Stimulated activated CD8-positive, alpha-beta memory T cell treated with anti-CD3 and anti-CD28 coated beads, Interleukin-7, amount 100 ng/mL, for 1 hour (primary cell): ENCODE measurements at regions not wholly inside any gene's neighbourhood (a gene's known extent, or its start where the extent isn't known, plus 50 kb on each side); places are given as distances from the start of the nearest gene placed in this dataset.
"Not testable (repeated sequence)": the region's sequence is repeated elsewhere in the genome, so short reads cannot be mapped to it uniquely, and the experiment has no call there.

Experiments used
- DNase-seq, 2 donors: peaks; one replicate each; pipeline ENCODE4 v3.0.0-alpha.2; 2020; ENCODE audit warnings: low read depth in 2 of 2

GRCh38 chr1:29953961-29954360 is 717.6 kb downstream of the PTPRU start:
- no peak for DNase-seq

DNA sequence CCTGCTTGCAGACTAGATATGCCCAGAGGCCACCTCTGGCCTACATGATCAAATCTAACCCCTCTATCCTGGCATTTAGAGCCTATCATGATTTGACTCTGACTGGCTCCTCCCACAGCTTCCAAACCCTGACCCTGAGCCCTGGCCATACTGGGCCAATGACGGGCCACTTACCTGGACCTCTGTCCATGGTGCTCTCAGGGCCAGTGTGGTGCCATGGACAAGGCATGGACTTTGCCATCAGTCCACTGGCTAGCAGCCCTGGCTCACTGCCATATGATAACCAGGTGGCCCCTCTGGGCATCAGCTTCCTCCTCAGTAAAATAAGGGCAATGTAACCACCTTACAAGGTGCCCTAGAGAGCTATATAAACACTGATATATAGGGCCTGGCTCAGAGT is 713.4 kb downstream of the PTPRU start:
- no peak for DNase-seq

GRCh38 chr1:29948581-29948980 is 712.3 kb downstream of the PTPRU start:
- no peak for DNase-seq

- no peak for DNase-seq
Observed at GRCh38 chr1:29946057-29946456, 709.7 kb downstream of the PTPRU start.

GRCh38 chr1:29945426-29945825 is 709.1 kb downstream of the PTPRU start:
- DNase-seq = no peak

DNA sequence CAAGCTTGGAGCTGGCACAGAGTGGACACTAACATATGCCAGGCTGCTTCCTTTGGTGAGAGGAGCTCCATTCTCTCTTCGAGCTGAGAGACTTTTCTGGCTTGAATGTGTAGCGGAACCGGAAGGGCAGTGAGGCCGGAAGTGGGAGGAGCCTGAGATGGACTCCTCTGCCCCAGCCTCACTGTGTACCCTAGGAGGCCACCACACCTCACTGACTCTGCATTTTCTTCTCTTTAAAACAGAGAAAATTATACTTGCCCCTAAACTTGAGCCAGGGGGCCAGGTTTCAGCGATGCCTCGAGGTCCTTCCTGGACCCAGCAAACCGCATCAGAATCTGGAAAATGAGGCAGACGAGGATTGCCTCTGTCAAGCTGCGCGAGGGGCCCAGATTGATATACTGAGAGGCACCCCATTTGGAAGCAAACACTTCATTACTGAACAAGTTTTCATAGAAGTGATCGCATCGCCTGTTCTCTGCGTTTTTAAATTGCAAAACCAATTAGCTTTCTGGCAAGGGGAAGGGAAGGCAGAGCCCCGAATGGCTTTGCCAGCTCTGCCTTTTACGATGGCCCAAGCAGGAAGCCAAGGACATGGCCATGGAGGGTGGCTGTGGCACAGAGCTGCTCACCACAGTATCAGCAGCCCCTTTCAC is 708.1 kb downstream of the PTPRU start:
- no peak for DNase-seq

GRCh38 chr1:29943034-29943433 is 706.7 kb downstream of the PTPRU start:
- DNase-seq = no peak

- no peak for DNase-seq
Observed at GRCh38 chr1:29939079-29939478, 702.8 kb downstream of the PTPRU start.

DNA sequence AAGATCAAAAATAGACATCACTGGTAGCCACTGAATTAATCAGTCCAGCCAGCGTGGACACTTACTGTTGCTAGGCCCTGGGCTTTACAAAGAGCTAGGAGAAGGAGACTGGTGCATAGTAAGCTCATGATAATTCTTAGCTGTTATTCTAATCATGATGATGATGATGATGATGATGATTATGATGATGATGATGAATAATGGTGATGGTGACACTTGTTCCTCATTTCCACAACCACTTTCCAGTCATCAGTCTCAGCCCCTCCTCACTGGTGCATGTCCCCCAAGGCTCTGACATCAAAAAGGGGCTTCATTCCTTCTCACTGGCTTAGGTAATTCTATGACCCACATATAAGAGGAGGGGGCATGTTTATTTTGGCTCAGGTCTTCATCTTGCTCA is 701.0 kb downstream of the PTPRU start:
- no peak for DNase-seq

- DNase-seq = no peak
Observed at GRCh38 chr1:29936031-29936544, 699.8 kb downstream of the PTPRU start.

DNA sequence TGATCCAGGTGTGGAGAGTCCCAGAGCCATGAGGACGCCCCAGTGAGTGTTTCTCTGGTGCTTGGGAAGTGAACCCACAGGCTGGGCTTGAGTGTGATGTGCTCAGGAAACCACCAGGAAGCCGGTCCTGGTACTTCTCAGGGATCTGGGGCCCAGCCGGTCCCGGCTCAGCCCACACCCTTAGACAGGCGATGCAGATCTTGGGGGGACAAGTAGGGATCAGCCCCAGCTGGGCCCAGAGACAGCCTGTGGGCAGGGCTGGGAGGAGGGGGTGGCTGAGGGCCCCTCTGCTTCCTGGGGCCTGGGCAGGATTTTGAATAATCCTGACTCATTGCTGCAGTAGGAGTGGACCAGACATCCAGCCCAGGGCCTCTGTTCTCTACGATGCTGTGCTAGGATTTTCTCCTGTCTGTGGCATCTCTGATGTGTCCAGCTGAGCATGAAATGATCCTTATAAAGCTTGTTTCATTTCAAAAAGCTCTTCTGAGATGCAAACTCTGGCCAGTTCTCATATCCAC is 698.0 kb downstream of the PTPRU start:
- no peak for DNase-seq

DNA sequence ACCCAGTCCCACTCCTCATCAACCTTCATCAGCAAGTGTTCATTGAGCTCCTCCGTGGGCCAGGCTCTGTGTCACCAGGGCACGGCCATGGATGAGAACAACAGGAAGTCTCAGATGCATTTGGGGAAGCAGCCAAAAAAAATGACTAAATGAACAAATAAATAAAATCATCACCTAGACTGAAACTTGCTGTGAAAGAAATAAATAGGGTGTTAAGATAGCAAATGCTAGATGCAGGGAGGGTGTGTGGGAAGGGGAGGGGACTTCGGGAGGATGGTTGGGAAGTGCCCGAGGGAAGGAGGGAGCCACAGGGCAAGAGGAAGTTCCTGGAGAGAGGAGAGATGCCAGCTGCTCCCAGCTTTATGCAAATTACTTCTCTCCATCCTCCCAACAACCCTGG is 696.7 kb downstream of the PTPRU start:
- DNase-seq = no peak

- DNase-seq = no peak
Observed at GRCh38 chr1:29932626-29933025, 696.3 kb downstream of the PTPRU start.

DNA sequence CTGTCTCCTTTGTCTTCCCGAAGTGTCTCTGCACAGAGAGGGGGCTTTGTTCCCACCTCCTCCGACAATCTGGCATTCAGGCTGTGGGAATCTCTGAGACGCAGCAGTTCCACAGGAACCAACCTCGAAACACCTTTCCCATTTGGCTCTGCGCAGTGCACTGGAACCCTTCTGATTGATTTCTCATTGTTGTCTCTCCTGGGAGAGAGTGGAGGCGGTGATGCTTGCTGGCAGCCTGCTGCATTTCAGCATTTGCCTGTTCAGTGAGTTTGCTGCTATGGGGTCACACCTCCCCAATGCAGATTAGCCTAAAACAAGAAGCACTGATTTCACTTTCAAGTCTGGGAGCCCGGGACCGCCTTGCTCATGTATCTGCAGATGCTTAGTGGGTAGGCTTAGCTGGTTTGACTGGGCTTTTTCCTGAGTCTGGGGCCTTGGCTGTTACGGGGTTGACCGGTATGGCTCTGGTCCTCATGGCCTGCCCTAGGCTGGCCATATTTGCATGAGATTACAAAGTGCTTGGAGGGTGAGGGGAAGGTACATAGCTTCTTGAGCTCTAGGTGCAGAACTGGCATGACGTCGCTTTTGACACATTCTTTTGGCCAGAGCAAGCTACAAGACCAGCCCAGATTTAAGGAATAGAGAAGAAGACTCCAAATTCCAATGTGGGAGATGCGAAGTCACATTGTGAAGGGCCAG is 695.3 kb downstream of the PTPRU start:
- DNase-seq = no peak

GRCh38 chr1:29925058-29925457 is 688.7 kb downstream of the PTPRU start:
- DNase-seq = no peak

- DNase-seq = no peak
Observed at GRCh38 chr1:29924017-29924431, 687.7 kb downstream of the PTPRU start.

GRCh38 chr1:29921741-29922140 is 685.4 kb downstream of the PTPRU start:
- no peak for DNase-seq

- no peak for DNase-seq
Observed at GRCh38 chr1:29920784-29921183, 684.5 kb downstream of the PTPRU start.

DNA sequence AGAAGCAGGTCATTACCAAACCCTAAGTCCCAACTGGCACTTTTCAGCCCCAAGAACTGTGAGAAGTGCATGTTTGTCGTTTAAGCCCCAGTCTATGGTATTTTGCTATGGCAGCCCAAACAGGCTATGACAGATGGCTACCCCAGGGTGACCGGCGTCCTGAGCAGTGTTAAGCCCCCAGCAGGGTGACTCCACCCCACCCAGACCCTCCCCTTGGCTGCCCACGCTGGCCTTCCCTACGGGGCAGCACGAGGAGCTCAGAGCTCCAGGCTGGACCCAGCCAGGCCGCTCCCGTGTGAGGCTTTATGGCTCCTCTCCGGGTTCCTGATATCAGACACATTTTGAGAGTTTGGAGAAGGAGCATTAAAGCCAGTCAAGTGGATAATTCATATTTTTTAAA is 684.0 kb downstream of the PTPRU start:
- DNase-seq = no peak

DNA sequence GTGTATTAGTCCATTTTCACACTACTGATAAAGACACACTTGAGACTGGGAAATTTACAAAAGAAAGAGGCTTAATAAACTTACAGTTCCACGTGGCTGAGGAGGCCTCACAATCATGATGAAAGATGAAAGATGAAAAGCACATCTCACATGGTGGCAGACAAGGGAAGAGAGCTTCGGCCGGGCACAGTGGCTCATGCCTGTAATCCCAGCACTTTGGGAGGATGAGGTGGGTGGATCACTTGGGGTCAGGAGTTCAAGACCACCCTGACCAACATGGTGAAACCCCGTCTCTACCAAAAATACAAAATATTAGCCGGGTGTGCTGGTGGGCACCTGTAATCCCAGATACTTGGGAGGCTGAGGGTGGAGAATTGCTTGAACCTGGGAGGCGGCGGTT is 682.7 kb downstream of the PTPRU start:
- DNase-seq = not testable (repeated sequence)

- DNase-seq = no peak
Observed at GRCh38 chr1:29916656-29917369, 680.5 kb downstream of the PTPRU start.

DNA sequence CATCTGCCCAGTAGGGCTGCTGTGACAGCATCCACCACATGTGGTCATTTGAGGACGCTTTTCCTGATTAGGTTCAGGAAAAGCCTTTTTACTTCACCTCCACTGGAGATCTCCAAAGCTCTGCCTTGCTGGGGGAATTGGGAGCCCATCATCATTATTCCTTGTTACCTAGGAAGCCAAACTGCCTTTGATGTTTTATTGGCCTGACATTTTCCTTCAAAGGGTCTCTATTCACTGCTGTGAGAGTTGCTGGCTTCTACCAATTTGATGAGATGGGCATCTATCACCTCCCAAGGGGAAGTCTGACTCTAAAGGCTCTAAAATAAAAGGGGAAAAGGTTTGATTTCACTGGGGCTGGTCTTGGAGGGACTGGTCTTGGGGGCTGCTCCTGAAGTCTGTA is 678.6 kb downstream of the PTPRU start:
- DNase-seq = no peak

DNA sequence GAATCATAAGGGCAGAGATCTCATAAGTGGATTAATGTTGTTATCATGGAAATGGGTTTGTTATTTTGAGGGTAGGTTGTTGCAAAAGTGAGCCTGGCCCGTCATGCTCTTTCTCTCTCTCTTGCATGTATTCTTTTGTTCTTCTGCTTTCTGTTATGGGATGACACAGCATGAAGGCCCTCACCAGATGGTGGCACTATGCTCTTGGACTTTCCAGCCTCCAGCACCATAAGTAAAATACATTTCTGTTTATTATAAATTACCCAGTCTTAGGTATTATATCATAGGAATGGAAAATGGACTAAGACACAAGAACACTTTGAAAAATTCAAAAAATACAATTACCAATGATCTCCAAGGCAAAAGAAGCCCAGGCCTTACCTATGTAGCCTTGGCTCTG is 676.1 kb downstream of the PTPRU start:
- DNase-seq = no peak
